Hematopoietic multipotent progenitor cell (in vitro differentiated cells): ENCODE measurements at regions not wholly inside any gene's neighbourhood (a gene's known extent, or its start where the extent isn't known, plus 50 kb on each side); places are given as distances from the start of the nearest gene placed in this dataset.
A peak's percentile ranks its signal among the peaks of the same experiment; 100 is the strongest.

Experiments
- DNase-seq, 3 donors: peaks; one replicate each; pipeline ENCODE4 v3.0.0-alpha.2; 2011 to 2015; ENCODE audit warnings: low read depth in 2 of 3, low spot score in 2 of 3

- no peak for DNase-seq
Observed at GRCh38 chr12:14148489-14149270, 167.3 kb upstream of the GRIN2B start.

- DNase-seq: no peak
Observed at GRCh38 chr12:14153803-14154202, 172.4 kb upstream of the GRIN2B start.

- DNase-seq: no peak
Observed at GRCh38 chr12:14156606-14157005, 175.2 kb upstream of the GRIN2B start.

GRCh38 chr12:14157088-14157747, 175.8 kb upstream of the GRIN2B start:
- DNase-seq: no peak

GRCh38 chr12:14164266-14164665, 182.9 kb upstream of the GRIN2B start:
- DNase-seq: no peak

GRCh38 chr12:14167005-14167628, 185.7 kb upstream of the GRIN2B start:
- peak in 2 of 3 donors; percentile 18 to 67 for DNase-seq

- DNase-seq: peak in 2 of 3 donors; percentile 46 to 90
Observed at GRCh38 chr12:14169281-14169680, 187.9 kb upstream of the GRIN2B start.

- no peak for DNase-seq
Observed at GRCh38 chr12:14171106-14171505, 189.7 kb upstream of the GRIN2B start.

- no peak for DNase-seq
Observed at GRCh38 chr12:14175206-14175605, 190.3 kb upstream of the ATF7IP start.

- peak in 2 of 3 donors; percentile 33 to 60 for DNase-seq
Observed at GRCh38 chr12:14185427-14186192, 179.9 kb upstream of the ATF7IP start.

- DNase-seq: no peak
Observed at GRCh38 chr12:14186193-14186502, 179.3 kb upstream of the ATF7IP start.

GRCh38 chr12:14187002-14187401, 178.5 kb upstream of the ATF7IP start:
- no peak for DNase-seq

GRCh38 chr12:14187966-14188365, 177.5 kb upstream of the ATF7IP start:
- DNase-seq: no peak

GRCh38 chr12:14188744-14189143, 176.7 kb upstream of the ATF7IP start:
- no peak for DNase-seq

GRCh38 chr12:14190694-14191093, 174.8 kb upstream of the ATF7IP start:
- no peak for DNase-seq

- no peak for DNase-seq
Observed at GRCh38 chr12:14191612-14192011, 173.9 kb upstream of the ATF7IP start.

GRCh38 chr12:14193639-14194038, 171.8 kb upstream of the ATF7IP start:
- no peak for DNase-seq

- DNase-seq: no peak
Observed at GRCh38 chr12:14194572-14194971, 170.9 kb upstream of the ATF7IP start.

GRCh38 chr12:14199455-14200198, 165.9 kb upstream of the ATF7IP start:
- DNase-seq: no peak

- no peak for DNase-seq
Observed at GRCh38 chr12:14200598-14200997, 164.9 kb upstream of the ATF7IP start.

- no peak for DNase-seq
Observed at GRCh38 chr12:14201291-14201690, 164.2 kb upstream of the ATF7IP start.
